GM19023 (cell line): ENCODE measurements at regions not wholly inside any gene's neighbourhood (a gene's known extent, or its start where the extent isn't known, plus 50 kb on each side); places are given as distances from the start of the nearest gene placed in this dataset.

Experiments
- ATAC-seq: cut with Tn5 transposase; IDR thresholded peaks from one replicate; pipeline ENCODE4 v1.9.1; 2021; ENCODE audit warnings: mild to moderate bottlenecking, moderate library complexity; ENCODE audit not compliant: unreplicated experiment

DNA sequence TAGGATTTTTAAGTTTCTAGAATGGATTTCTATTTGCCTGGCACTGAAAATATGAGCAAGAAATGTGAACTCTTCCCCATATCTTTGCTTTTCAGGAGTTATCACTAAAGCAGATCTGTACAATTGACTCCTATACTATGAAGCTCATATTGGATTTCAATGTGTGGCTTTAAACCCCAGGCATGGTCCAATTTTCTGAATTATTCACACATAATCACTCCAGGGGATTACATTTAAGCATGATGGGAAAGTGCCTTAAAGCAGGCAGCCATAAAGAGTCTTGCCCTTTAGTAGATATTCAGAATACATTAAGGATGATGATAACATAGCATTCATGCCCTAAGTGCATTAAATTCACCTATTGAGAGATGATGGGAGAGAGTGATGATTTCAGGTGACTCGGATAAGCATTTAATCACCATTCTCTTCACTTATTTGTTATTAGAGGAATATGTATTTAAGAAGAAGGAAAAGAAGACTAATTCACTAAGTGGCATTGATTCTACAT, 331.8 kb upstream of the ROBO1 start:
- ATAC-seq, result no peak

GRCh38 chr3:80097674-80098073, 329.9 kb upstream of the ROBO1 start:
- ATAC-seq, result no peak

DNA sequence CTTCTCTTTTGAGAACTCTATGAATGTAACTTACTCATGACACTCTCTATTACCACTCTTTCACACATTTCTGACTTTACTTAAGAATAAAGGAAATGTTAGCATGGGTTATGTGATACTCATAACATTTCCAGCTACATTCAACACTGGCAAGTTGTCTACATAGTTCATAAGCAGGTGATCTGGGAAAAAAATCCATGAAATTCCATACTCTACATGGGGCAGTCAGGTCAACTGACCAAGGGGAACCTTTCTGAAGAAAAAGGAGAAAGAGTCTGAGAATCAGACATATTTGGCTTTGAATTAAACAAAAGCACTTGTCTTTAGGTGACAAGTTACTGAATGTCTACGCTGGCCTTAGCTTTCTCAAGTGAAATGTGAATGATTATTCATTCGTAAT, 329.1 kb upstream of the ROBO1 start:
- ATAC-seq, result no peak

DNA sequence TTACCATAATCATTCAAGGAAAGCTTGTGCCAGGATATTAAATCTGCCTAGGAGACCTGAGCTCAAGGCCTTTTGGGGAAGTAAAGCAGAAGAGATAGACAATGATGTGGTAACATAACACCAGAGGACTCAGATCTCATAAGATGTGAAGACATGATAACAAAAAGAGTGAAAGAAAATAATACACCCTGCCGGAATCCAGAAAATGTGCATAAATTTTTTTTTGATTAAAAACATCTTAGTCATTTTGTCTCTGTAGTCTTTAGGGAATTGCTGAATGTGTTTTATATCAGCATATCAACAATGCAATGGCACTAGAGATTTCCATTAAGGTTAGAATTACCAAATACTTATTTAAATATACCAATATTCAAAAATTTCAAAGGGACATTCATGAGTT, 326.8 kb upstream of the ROBO1 start:
- ATAC-seq, result no peak

DNA sequence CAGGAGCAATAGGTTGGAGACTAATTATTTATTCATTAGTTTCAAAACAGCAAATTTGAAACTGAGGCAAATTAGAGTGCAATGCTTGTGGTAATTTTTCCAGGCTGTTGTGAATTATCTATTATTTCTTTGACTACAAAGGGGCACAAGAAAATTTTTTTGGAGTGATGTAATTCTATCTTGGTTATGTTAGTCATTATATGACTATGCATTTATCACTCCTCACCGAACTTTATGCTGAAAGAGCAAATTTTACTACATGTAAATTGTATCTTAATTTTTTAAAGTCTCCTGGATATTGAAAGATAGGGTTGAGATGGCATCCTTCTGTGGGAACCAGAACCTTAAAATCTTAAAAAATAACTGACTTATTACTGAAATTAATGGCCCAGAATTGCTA, 320.0 kb upstream of the ROBO1 start:
- ATAC-seq, result no peak

DNA sequence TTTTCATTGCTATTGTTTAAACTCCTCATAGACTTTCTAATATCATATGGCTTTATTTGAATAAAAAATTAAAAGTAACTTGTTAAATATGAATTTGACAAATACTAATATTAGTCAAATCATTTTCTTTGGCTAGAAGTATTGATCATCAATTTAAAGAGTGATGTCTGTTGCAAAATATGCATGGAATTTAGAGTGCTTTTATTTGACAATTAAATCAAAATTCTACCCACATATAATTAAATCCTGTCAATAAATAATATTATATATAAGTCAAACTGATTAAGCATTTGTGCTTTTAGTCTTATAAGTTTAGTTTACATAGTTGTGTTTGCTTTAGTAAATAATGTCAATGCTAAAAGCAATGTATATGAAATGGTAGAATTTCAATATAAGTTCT, 318.6 kb upstream of the ROBO1 start:
- ATAC-seq, result no peak

DNA sequence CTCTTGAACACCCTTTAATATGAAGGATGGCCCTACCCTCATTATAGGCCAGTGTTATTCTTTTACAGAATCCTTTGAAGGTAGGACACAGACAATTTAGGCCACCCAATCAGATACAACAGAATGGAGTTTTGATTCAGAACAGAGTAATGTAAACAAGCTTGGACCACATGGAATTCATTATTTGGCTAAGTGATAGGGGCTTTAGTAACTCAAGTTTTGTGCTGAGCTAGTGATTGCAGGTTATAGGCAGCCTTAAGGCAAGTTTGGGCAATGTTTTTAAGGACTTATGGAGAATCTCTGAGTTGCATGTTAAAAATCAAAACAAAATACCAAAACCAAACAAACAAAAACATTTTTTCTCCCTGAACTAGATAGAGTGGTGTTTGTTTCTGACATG, 312.1 kb upstream of the ROBO1 start:
- ATAC-seq, result no peak

- no peak for ATAC-seq
These were observed 300.7 kb upstream of the ROBO1 start for GRCh38 chr3:80068459-80068858.

- no peak for ATAC-seq
These were observed 295.7 kb upstream of the ROBO1 start for GRCh38 chr3:80063535-80063934.

- ATAC-seq, result no peak
These were observed 292.9 kb upstream of the ROBO1 start for GRCh38 chr3:80060664-80061063.

- ATAC-seq, result no peak
These were observed 287.5 kb upstream of the ROBO1 start for GRCh38 chr3:80055306-80055705.

DNA sequence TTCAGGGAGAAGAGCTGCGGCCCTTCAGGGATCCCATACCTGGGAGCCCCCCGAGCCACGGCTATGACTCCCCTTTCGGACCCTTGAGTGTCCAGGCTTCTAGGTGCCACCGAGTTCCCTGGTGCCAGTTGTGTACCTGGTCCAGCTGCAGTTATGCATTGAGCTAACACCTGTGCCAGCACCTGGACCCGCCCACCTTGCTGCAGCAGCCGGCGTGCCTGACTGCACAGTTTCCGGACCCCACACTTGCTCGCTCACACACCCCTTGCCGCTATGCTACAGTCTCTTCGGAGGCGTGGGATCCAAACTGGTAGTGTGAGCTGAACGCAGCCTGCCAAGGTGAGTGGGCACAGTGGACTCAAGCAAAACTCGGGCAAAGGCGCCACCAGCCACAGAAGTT, 284.5 kb upstream of the ROBO1 start:
- no peak for ATAC-seq

DNA sequence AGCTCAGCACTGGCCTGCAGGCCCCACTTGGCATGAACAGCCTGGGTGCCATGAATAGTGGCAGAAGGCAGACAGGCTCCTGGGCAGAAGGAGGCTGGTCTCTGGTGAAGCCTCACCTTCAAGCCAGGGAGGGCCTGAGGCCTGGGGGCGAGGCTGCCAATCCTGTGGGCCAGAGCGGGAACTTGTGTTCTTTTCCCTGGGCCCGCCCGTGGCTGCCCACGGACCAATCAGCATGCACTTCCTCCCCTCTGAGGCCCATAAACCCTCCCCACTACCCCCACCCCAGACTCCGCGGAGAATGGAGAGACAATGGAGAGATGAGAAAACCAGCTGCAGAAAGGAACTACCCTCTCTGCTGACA, 283.8 kb upstream of the ROBO1 start:
- no peak for ATAC-seq

DNA sequence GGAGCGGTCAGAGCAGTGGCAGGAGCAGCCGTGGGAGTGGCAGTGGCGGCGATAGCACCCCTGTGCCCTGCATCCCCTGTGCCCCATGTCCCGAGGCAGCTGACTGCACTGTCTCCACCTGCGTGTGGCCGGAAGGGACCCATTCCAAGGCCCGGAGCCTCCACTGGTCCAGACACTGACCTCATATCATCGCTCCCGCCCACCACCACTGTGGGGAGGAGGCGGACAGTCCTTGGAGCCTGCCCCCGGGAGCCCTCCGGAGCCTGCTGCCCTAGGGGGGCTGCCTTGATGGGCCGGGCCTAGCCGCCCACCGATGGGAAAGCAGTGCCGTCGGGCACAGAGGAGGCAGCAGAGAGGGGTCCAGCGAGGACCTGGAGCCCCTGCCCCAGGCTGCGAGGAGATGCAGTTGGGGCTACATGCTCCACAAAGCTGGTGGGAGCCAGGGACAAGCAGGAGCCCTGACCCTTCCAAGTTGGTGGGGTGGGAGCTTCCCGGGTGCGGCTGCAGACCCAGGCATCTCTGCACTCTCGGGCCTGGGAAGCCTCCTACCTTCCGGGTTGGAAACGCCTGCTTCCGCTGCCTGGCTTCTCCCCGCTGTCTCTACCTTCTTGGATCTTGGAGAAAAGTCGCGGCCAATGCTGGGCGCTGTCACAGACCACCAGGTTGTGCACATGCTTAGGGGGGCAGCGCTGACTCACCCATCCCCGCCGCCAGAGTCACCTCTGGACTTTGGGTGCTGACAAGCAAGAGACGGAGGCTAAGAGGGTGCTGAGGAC, 283.2 kb upstream of the ROBO1 start:
- no peak for ATAC-seq

- no peak for ATAC-seq
These were observed 275.4 kb upstream of the ROBO1 start for GRCh38 chr3:80043226-80043625.

- ATAC-seq, result no peak
These were observed 272.3 kb upstream of the ROBO1 start for GRCh38 chr3:80040067-80040466.

DNA sequence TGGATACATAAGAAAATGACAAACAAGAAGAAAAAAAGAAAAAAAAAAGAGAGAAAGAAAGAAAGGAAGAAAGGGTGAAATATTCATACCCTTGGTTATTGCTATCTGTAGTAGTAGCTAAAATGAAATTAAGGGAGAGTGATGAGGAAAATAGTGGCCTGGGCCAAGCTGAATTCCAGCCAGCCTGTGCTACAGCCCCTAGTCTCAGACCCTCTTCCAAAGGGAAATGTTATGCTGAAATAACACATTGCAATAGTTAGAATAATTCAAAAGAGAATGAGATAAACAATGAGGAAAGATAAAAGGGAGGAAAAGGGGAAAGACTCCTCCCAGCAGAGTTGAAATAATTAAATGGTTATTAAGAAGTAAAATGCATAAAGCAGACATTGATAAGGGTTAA, 268.4 kb upstream of the ROBO1 start:
- ATAC-seq, result no peak

- ATAC-seq, result no peak
These were observed 267.2 kb upstream of the ROBO1 start for GRCh38 chr3:80035021-80035420.

- no peak for ATAC-seq
These were observed 255.2 kb upstream of the ROBO1 start for GRCh38 chr3:80023010-80023409.

DNA sequence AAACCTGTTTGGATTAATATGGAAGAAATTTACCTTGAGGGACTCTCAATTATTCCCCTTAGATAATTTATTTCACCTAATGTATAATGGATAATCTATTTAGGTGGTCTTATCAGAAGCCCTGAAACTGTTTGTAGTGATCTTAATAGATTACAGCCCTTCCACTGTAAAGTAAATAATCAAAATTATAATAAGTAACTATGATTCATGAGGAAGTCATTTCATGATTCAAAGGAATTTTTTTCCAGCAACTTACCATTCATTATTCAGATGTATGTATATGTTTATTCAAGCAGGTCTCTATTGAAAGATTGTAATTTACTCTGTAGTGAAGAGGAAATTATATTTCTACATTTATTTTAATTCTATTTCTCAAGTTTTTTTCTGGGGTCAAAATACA, 250.6 kb upstream of the ROBO1 start:
- no peak for ATAC-seq

DNA sequence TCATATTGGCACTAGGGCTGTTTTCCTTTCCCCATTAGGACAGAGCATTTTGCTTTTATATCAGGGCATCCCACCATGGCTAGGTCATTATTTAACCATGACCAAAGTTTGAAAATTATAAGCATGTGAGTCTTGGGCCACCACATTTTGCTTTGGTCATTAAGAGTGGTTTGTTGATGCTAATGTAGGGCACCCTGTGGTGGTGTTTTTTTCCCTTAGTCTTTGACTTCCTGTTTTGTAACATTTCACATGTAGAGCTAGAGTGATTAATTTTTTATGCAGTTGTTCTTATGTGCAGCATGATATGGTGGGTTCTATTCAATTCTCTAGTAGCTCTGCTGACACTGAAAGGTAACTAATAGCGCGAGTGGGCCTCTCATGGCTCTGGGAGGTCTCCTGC, 249.6 kb upstream of the ROBO1 start:
- ATAC-seq, result no peak

- no peak for ATAC-seq
These were observed 246.8 kb upstream of the ROBO1 start for GRCh38 chr3:80014576-80014975.

DNA sequence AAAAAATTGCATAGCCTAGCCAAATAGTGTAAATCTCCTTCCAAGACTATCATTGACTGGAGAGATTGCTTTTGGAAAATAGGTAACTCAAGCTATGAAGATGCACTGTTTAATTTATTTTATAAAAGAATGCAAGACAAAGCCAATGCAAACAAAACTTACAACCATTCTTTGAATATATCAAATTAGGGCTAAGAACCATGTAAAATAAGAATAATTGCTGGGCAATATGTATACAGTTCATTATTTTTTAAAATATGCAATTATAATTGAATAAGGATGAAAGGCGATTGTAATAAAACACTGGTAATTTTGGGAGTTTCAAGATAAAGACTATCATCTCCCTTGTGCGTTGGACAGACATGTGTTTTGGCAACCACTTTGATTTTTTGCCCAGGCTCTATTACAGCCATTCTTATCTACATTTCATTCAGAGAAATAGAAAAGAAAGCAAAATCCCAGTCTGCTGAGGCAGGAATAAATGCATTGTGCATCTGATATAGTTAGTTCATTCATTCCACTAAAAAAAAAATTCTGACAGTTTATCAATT, 242.3 kb upstream of the ROBO1 start:
- no peak for ATAC-seq
